ENCODE measurements at regions not wholly inside any gene's neighbourhood (a gene's known extent, or its start where the extent isn't known, plus 50 kb on each side); places are given as distances from the start of the nearest gene placed in this dataset.

GRCh38 chr18:64718808-64719207 lies 569.9 kb upstream of the LINC00305 start:
- TF ChIP-seq CTCF (optimal IDR thresholded peaks at IDR 0.05 in 1 of 3, IDR thresholded peaks at IDR 0.05 in 1 of 3, conservative IDR thresholded peaks at IDR 0.05 in 1 of 3; ENCODE audit: extremely low read depth in 1 of 3, insufficient read depth in 2 of 3, low read length in 3 of 3) (no peak), EZH2 (IDR thresholded peaks at IDR 0.05; ENCODE audit: low read length) (no peak)

All from keratinocyte (primary cell).